SU-DHL-6 (cell line): ENCODE measurements at regions not wholly inside any gene's neighbourhood (a gene's known extent, or its start where the extent isn't known, plus 50 kb on each side); places are given as distances from the start of the nearest gene placed in this dataset.

Source experiments
- EZH2phosphoT487 ChIP-seq: fragments of 200-600 bp; sonication (generic), shearing (Covaris generic); conservative IDR thresholded peaks from 2 replicates; pipeline ENCODE4 v1.6.1; 2018; ENCODE audit warnings: mild to moderate bottlenecking, antibody characterized with exemption, low read length, moderate library complexity, mixed read lengths
- TF ChIP-seq, protein P1 (sequence below): fragments of 200-600 bp; sonication (generic); IDR thresholded peaks from one replicate; pipeline ENCODE4 v1.5.1; 2017; ENCODE audit warnings: antibody characterized with exemption, mild to moderate bottlenecking, low read length, moderate library complexity; ENCODE audit not compliant: insufficient read depth, poor library complexity, severe bottlenecking

DNA sequence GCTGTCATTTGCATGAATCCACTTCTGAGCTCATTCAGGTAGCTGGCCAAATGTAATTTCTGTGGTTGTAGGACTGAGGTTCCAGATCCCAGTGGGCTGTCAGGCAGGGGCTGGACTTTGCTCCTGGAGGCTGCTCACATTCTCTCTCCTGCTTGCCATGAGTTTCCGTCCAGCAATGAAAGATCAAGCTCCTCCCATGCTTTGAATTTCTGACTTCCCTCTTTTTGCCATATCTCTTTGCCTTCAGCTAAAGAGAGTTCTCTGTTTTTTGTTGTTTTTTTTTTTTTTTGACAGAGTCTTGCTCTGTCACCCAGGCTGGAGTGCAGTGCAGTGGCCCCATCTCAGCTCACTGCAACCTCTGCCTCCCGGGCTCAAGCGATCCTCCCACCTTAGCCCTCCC is 76.9 kb downstream of the ING1 start:
- TF ChIP-seq, protein P1, sequence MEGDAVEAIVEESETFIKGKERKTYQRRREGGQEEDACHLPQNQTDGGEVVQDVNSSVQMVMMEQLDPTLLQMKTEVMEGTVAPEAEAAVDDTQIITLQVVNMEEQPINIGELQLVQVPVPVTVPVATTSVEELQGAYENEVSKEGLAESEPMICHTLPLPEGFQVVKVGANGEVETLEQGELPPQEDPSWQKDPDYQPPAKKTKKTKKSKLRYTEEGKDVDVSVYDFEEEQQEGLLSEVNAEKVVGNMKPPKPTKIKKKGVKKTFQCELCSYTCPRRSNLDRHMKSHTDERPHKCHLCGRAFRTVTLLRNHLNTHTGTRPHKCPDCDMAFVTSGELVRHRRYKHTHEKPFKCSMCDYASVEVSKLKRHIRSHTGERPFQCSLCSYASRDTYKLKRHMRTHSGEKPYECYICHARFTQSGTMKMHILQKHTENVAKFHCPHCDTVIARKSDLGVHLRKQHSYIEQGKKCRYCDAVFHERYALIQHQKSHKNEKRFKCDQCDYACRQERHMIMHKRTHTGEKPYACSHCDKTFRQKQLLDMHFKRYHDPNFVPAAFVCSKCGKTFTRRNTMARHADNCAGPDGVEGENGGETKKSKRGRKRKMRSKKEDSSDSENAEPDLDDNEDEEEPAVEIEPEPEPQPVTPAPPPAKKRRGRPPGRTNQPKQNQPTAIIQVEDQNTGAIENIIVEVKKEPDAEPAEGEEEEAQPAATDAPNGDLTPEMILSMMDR, result no peak
- no peak for TF ChIP-seq EZH2phosphoT487
